IgD-negative memory B cell (primary cell): ENCODE measurements at regions not wholly inside any gene's neighbourhood (a gene's known extent, or its start where the extent isn't known, plus 50 kb on each side); places are given as distances from the start of the nearest gene placed in this dataset.
"Not testable (repeated sequence)": the region's sequence is repeated elsewhere in the genome, so short reads cannot be mapped to it uniquely, and the experiment has no call there.

Experiments used
- H3K27ac Mint-ChIP-seq, 3 donors: one replicate each; pipeline ENCODE4 v1.8.0; 2020 to 2022; ENCODE audit warnings: mild to moderate bottlenecking in 3 of 3, mixed read lengths in 3 of 3, moderate library complexity in 1 of 3
- H3K27me3 Mint-ChIP-seq: one replicate; pipeline ENCODE4 v1.8.0; 2021; ENCODE audit warnings: mixed read lengths
- H3K36me3 Mint-ChIP-seq: one replicate; pipeline ENCODE4 v1.8.0; 2020; ENCODE audit warnings: mild to moderate bottlenecking, mixed read lengths
- H3K4me1 Mint-ChIP-seq, 3 donors: one replicate each; pipeline ENCODE4 v1.8.0; 2020 to 2022; ENCODE audit warnings: mixed read lengths in 3 of 3, mild to moderate bottlenecking in 1 of 3
- H3K4me3 Mint-ChIP-seq, 4 donors: one replicate each; pipeline ENCODE4 v1.8.0; 2020 to 2022; ENCODE audit warnings: mild to moderate bottlenecking in 4 of 4, mixed read lengths in 4 of 4, moderate library complexity in 3 of 4
- H3K9me3 Mint-ChIP-seq, 3 donors: one replicate each; pipeline ENCODE4 v1.8.0; 2020 to 2021; ENCODE audit warnings: mixed read lengths in 3 of 3, mild to moderate bottlenecking in 1 of 3

DNA sequence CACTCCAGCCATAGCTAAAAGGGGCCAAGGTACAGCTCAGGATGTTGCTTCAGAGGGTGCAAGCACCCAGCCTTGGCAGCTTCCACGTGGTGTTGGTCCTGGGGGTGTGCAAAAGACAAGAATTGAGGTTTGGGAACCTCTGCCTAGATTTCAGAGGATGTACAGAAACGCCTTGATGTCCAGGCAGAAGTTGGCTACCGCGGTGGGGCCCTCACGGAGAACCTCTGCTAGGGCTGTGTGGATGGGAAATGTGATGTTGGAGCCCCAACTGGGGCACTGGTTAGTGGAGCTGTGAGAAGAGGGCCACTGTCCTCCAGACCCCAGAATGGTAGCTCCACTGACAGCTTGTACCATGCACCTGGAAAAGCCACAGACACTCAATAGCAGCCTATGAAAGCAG is 380.6 kb downstream of the IL20RB start:
- not testable (repeated sequence) for H3K4me3 Mint-ChIP-seq, H3K27ac Mint-ChIP-seq, H3K27me3 Mint-ChIP-seq, H3K36me3 Mint-ChIP-seq, H3K4me1 Mint-ChIP-seq
- H3K9me3 Mint-ChIP-seq, result peaks cover 7 to 17% (median 10%) of the 10 kb centered on the region in 3 donors

DNA sequence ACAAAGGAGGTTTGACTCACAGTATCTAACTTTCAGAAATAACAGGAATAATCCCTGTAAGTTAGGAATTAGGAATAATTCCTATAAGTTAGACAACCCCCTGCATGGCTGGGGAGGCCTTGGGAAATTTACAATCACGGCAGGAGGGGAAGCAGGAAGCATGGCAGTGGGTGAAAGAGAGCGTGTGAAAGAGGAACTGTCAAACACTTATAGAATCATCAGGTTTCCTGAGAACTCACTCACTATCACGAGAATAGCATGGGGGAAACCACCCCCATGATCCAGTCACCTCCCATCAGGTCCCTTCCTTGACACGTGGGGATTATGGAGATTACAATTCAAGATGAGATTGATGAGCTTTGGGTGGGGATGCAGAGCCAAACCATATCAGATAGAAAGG is 385.5 kb downstream of the IL20RB start:
- no peak overlapping the region for H3K27ac Mint-ChIP-seq
- peaks cover 1 to 16% (median 6%) of the 10 kb centered on the region in 3 donors for H3K9me3 Mint-ChIP-seq
- no peaks in the 10 kb centered on the region for H3K36me3 Mint-ChIP-seq
- peaks cover 0 to 2% (median 0%) of the 10 kb centered on the region in 3 donors for H3K4me1 Mint-ChIP-seq
- no peaks in the 10 kb centered on the region for H3K27me3 Mint-ChIP-seq
- H3K4me3 Mint-ChIP-seq, result peak overlapping the region in 1 of 4 donors; percentile 23

DNA sequence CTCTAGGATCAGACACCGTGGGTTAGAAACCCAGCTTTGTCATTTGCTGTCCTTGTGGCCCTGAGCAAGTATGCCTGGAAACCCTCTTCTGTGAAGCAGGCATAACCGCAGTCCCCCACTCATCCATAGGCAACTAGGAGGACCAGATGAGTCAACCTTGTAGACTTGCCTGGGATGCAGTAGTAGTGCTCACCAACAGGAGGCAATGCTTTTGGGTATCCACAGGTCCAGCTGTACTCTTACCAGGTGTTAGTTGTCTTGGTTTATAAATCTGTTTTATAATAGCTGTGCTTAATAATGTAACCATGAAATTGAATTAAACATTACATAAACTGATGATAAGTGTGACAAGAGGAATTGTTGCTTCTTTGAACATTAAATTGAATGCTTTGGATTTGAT is 389.3 kb downstream of the IL20RB start:
- H3K27ac Mint-ChIP-seq, result no peak overlapping the region
- H3K4me3 Mint-ChIP-seq, result no peak overlapping the region
- peaks cover 0 to 2% (median 0%) of the 10 kb centered on the region in 3 donors for H3K4me1 Mint-ChIP-seq
- H3K27me3 Mint-ChIP-seq, result no peaks in the 10 kb centered on the region
- H3K9me3 Mint-ChIP-seq, result peaks cover 0 to 4% (median 4%) of the 10 kb centered on the region in 3 donors
- no peaks in the 10 kb centered on the region for H3K36me3 Mint-ChIP-seq

DNA sequence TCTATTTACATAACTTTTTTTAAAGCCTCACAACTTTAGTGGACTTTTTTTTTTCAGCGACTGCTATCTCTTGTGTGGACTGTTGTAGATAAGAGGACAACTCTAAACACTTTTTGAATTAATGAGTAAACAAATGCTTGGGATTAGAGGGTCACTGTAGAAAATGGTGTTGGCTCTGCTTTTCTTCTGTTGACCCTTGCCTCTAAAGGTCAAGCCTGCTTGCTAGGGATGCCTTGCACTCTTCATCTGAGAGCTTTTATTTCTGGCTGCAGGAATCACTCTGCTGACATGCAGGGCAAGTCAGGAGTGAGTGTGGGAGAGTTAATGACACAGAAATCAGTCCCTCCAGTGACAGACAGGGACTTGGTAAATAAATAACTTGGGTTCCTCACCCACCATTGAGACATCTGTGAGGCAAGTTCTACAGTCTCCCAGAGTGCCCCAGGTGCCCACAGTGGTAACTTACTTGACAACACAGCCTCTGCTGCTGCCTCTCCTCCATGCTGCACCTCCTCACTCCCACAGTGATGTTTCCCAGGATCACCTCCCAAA is 390.1 kb downstream of the IL20RB start:
- Mint-ChIP-seq H3K9me3 (peaks cover 0 to 9% (median 5%) of the 10 kb centered on the region in 3 donors), H3K36me3 (no peaks in the 10 kb centered on the region), H3K4me3 (no peak overlapping the region), H3K27me3 (no peaks in the 10 kb centered on the region), H3K27ac (no peak overlapping the region), H3K4me1 (peaks cover 0 to 2% (median 0%) of the 10 kb centered on the region in 3 donors)

DNA sequence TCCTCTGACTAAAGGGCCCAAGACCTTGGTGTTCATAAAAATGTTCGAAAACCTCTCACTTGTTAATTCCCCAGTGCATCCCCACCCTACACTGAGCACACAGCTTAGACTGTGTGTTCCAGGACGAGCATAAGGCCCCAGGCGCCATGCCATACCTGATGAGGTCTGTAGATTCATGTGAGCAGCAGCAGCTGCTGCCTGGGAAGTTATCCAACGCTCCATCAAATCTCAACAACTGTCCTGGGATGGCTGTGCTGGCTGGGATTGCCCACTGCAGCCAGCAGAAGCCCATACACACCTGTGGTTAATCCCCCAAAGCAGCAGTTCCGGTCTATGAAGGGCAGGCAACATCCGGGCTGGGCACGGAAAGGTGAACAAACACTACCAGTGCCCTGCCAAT is 391.2 kb downstream of the IL20RB start:
- H3K4me1 Mint-ChIP-seq, result no peaks in the 10 kb centered on the region
- no peak overlapping the region for H3K27ac Mint-ChIP-seq
- H3K4me3 Mint-ChIP-seq, result no peak overlapping the region
- no peaks in the 10 kb centered on the region for H3K27me3 Mint-ChIP-seq
- H3K9me3 Mint-ChIP-seq, result peaks cover 0 to 10% (median 5%) of the 10 kb centered on the region in 3 donors
- no peaks in the 10 kb centered on the region for H3K36me3 Mint-ChIP-seq

DNA sequence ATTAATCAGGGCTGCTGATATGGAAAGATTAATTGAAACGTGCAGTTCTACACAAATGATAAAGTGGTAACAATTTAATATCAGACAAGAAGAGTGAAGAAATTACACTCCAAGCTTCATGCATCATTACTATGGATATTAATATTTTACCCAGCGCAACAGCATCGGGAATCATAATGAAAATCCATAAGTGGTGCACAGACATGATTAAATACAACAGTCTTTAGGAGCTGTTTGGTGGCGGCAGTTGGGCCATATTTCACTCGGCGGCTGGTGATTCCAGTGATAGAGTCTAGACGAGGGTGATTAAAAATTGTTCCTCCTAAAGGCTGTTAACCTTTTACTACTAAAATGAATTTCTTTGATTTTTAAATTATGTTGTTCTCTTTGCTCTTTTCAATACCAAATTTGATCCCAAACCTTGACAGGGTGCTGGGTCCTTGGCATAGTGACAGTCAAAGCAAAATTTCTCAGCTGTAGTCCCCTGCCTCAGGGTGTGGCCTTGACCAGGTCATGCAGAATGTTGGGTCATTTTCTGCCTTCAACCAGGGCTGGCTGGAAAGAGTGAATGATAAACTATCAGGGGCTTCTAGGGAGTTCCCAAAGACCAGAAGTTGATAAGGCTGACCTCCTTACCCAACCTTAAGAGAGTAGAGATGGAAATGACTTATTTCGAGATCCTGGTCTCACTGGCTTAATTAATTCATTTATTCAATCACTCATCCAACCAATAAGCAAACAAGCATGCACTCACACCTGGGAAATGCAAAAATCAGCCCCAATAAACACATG is 392.0 kb downstream of the IL20RB start:
- Mint-ChIP-seq H3K36me3 (no peaks in the 10 kb centered on the region), H3K27ac (no peak overlapping the region), H3K4me3 (no peak overlapping the region), H3K4me1 (no peaks in the 10 kb centered on the region), H3K27me3 (no peaks in the 10 kb centered on the region), H3K9me3 (peaks cover 0 to 10% (median 5%) of the 10 kb centered on the region in 3 donors)

DNA sequence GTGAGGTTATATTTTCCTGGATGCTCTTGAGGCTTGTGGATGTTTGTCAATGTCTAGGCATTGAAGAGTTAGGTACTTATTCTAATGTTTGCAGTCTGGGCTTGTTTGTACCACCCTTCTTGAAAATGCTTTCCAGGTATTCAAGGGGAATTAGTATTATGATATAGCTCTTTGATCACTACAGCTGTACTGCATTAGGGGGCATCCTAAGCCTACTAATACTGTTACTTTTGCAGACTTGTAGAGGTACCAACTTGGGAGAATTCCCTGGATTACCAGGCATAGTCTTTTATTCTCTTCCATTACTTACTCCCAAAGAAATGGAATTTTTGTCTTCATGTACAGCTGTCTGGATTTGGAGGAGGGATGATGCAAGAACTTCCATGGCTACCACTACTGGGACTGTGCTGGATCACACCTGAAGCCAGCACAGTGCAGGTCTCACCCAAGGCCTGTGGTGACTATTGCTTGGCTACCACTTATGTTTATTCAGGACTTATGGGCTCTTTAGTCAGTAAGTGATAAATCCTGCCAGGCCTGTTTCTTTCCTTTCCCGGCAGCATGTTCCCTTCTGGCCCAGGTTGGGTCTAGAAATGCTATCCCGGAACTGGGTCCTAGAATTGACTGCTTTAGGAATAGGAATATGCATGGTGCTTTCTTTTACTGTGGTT is 402.9 kb downstream of the IL20RB start:
- Mint-ChIP-seq H3K36me3 (no peaks in the 10 kb centered on the region), H3K4me1 (no peaks in the 10 kb centered on the region), H3K9me3 (peaks cover 4 to 28% (median 5%) of the 10 kb centered on the region in 3 donors), H3K27ac (no peak overlapping the region), H3K27me3 (no peaks in the 10 kb centered on the region), H3K4me3 (no peak overlapping the region)

DNA sequence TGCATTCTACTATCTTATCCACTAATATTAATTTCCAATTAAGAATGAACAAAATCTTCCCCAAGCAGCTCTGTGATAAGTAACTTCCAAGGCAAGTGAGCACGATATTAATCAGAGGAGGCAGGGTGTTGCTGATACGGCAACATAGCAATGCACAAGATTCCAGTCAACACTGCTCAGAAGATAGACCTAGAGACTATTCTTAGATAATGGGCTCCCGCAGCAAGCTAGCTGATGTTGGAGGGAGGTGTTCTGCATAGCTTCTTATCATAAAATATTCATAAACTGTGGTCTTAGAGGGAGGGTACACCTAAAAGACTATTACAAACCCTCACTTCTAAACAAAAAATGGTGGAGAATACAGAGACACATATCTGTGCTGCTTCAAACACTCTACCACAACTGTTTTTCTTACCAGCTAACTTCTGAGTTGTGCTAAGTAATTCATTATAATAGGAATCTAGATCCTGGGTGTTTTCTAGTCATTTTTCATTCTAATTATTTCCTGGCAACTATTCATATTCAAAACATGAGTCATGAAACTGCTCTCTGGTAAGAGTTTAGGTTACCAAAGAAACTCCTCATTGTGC is 382.0 kb upstream of the SOX14 start:
- Mint-ChIP-seq H3K36me3 (no peaks in the 10 kb centered on the region), H3K4me3 (no peak overlapping the region), H3K27me3 (no peaks in the 10 kb centered on the region), H3K4me1 (no peaks in the 10 kb centered on the region), H3K27ac (no peak overlapping the region), H3K9me3 (peaks cover 2 to 9% (median 2%) of the 10 kb centered on the region in 3 donors)

DNA sequence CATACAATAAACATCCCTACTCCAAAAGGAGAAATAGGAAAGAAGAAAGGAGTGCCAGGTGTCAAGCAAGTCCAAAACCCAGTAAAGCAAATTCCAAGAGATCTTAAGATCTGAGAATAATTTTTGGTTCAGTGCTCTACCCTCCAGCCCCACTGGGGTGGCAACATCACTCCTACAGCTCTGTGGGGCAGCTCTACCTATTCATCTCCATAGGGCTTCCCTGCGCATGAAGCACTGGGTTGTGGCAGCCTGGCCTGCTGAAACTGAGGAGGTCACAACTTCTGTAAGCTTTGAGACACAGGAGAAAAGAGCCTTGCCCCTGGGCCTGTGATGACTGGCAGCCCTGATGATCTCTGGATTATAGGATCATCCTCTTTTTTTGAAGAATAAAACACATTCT is 378.2 kb upstream of the SOX14 start:
- H3K4me1 Mint-ChIP-seq, result peaks cover 0 to 1% (median 0%) of the 10 kb centered on the region in 3 donors
- H3K4me3 Mint-ChIP-seq, result no peak overlapping the region
- H3K27ac Mint-ChIP-seq, result no peak overlapping the region
- no peaks in the 10 kb centered on the region for H3K27me3 Mint-ChIP-seq
- H3K36me3 Mint-ChIP-seq, result no peaks in the 10 kb centered on the region
- H3K9me3 Mint-ChIP-seq, result peaks cover 2 to 9% (median 4%) of the 10 kb centered on the region in 3 donors

DNA sequence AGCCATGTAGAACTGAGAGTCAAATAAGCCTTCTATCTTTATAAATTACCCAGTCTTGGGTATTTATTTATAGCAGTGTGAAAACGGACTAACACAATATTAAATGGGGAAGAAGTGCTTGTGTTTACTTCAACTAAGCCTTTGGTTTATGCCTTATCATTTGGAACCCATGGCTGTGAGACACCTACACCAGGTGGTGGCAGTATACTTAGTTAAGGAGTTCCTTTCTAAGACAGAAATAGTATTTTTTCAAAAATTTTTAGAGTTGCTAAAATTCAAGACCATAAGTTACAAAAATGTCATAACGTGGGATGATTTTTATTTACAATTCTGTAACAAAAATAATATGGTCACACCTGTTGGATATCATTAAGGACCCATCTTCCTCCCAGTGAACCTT is 354.5 kb upstream of the SOX14 start:
- Mint-ChIP-seq H3K4me3 (no peak overlapping the region), H3K36me3 (no peaks in the 10 kb centered on the region), H3K9me3 (peaks cover 0 to 2% (median 1%) of the 10 kb centered on the region in 3 donors), H3K27ac (no peak overlapping the region), H3K27me3 (no peaks in the 10 kb centered on the region), H3K4me1 (peaks cover 0 to 2% (median 0%) of the 10 kb centered on the region in 3 donors)

DNA sequence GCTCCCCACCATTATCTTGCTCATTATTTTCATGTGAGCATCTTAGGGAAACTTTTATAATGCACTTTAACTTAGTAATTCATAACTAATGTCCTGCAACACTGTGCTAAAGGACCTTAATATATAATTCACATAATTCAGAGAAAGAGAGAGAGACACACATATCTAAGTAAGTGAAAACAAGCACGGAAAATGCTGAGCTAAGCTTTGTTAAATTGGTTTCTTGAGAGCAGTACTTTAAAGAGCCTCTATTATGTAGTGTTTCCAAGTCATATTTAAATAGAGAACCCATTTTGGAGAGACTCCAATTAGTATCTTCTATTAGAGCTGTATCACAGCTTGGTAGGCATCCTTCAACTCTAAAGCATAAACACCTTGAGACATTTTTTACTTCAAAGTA is 354.1 kb upstream of the SOX14 start:
- H3K27ac Mint-ChIP-seq, result no peak overlapping the region
- peaks cover 0 to 2% (median 0%) of the 10 kb centered on the region in 3 donors for H3K4me1 Mint-ChIP-seq
- H3K9me3 Mint-ChIP-seq, result peaks cover 0 to 2% (median 2%) of the 10 kb centered on the region in 3 donors
- H3K4me3 Mint-ChIP-seq, result no peak overlapping the region
- no peaks in the 10 kb centered on the region for H3K36me3 Mint-ChIP-seq
- H3K27me3 Mint-ChIP-seq, result no peaks in the 10 kb centered on the region

DNA sequence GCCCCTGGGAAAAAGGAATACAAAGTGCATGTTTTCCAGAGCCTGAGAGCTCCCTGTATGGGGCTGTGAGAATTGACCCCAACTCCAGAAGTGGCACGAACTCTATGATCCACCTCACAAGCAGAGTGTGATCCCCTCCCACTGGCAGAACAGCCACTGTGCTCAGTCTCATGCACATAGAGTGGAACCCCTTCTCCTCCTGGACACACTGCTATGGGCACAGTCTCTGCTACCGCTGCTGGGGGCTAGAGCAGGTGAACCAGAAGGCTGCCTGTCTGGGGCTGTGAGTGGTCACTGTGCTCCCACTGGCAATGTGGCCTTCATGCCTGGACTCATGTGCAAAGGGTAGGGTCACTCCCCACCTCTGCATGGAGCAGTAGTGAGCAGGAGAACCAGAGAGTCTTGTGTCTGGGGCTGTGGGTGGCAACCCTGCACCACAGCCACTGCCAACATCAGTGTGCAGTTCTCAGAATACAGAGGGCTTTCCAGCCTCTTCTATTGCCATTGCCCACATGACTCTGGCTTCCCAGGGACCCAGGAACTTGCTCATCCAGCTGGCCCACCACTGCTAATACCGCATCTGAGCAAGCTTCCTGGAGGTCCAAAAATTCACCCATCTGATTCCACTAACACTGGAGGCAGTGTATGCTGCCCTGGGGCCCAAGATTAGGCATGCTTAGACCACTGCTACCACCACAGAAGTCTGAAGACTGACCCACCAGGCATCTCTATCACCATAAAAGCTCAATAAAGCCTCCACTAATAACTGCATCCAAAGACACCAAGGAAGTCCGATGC is 343.7 kb upstream of the SOX14 start:
- Mint-ChIP-seq H3K9me3 (peaks cover 9 to 31% (median 12%) of the 10 kb centered on the region in 3 donors), H3K27me3 (peaks cover 2% of the 10 kb centered on the region), H3K27ac (no peak overlapping the region), H3K4me1 (no peaks in the 10 kb centered on the region), H3K4me3 (no peak overlapping the region), H3K36me3 (no peaks in the 10 kb centered on the region)

DNA sequence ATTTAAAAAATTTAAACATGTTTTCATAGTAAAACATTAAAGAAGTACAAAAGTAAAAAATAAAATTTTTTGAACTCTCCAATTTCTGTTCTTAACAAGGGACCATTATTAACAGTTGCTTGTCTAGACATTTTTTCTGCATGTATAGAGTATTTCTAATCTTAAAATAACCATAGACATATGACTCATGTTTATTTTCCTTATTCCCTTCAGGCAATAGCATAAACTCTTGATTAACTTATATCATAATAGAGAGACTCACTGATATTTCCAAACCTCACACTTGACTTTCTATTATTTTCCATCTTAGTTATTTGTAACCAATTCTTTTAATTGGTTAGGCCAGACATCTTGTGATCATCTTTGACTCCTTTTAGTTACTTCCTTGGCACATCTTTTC is 325.6 kb upstream of the SOX14 start:
- no peaks in the 10 kb centered on the region for H3K36me3 Mint-ChIP-seq
- H3K4me3 Mint-ChIP-seq, result no peak overlapping the region
- H3K27me3 Mint-ChIP-seq, result no peaks in the 10 kb centered on the region
- peaks cover 0 to 6% (median 3%) of the 10 kb centered on the region in 3 donors for H3K9me3 Mint-ChIP-seq
- H3K27ac Mint-ChIP-seq, result no peak overlapping the region
- no peaks in the 10 kb centered on the region for H3K4me1 Mint-ChIP-seq

DNA sequence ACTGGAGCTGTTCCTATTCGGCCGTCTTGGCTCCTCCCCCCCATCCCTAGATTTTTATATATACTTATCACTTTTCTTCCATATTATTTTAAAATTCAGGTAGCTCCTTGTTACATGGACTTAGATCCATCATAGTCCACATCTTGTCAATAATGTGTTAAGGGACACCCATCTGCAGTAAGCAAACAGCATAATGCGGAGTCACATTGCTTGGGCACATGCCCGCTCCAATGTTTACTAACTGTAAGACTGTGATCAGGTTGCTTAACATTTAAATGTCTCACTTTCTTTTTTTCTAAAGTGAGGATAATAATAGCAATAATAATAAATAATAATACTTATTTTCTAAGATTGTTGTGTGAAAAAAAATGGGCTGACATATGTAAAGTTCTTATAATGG is 303.2 kb upstream of the SOX14 start:
- H3K27me3 Mint-ChIP-seq, result no peaks in the 10 kb centered on the region

More for the DNA sequence above, 303.2 kb upstream of the SOX14 start:
- Mint-ChIP-seq H3K4me1 (no peaks in the 10 kb centered on the region), H3K4me3 (no peak overlapping the region), H3K36me3 (no peaks in the 10 kb centered on the region), H3K9me3 (peaks cover 0 to 4% (median 0%) of the 10 kb centered on the region in 3 donors), H3K27ac (no peak overlapping the region)
